Adrenal gland (tissue), 9 donors: ENCODE measurements at regions not wholly inside any gene's neighbourhood (a gene's known extent, or its start where the extent isn't known, plus 50 kb on each side); places are given as distances from the start of the nearest gene placed in this dataset.

Experiments used
- DNase-seq, 7 donors: peaks; one replicate each; pipeline ENCODE4 v3.0.0-alpha.2; 2019 to 2020
- H3K27ac ChIP-seq, 5 donors: fragments of 200-600 bp; sonication (generic) in 4 of 5; 1 replicate in 3 of 5; 2 replicates in 2 of 5; pipeline versions ENCODE4 v1.5.1 to v1.8.0; 2016 to 2020; ENCODE audit warnings: mild to moderate bottlenecking in 1 of 5
- H3K27me3 ChIP-seq: fragments of 200-600 bp; 2 replicates; pipeline ENCODE4 v1.8.0; 2021
- H3K36me3 ChIP-seq, 2 donors: fragments of 200-600 bp; replicated peaks in 1 of 2; 1 replicate in 1 of 2; 2 replicates in 1 of 2; pipeline versions ENCODE4 v1.5.1 to v1.8.0; 2018 to 2022
- H3K4me1 ChIP-seq, 2 donors: fragments of 200-600 bp; replicated peaks in 1 of 2; 1 replicate in 1 of 2; 2 replicates in 1 of 2; pipeline versions ENCODE4 v1.5.1 to v1.8.0; 2018 to 2021
- H3K4me3 ChIP-seq, 4 donors: fragments of 200-600 bp; sonication (generic) in 3 of 4; one replicate each; pipeline ENCODE4 v1.5.1; 2016 to 2018
- H3K9me3 ChIP-seq, 3 donors: fragments of 200-600 bp; sonication (generic) in 1 of 3; replicated peaks in 1 of 3; 1 replicate in 2 of 3; 2 replicates in 1 of 3; pipeline versions ENCODE4 v1.5.1 to v1.8.0; 2016 to 2021
- POLR2A ChIP-seq, 2 donors: fragments of 450-650 bp; IDR thresholded peaks; one replicate each; pipeline ENCODE4 v1.6.1; 2017; ENCODE audit warnings: antibody characterized with exemption in 2 of 2, mild to moderate bottlenecking in 2 of 2, moderate library complexity in 1 of 2
- WGBS, 4 donors: extraction: QIAGEN DNeasy Blood & Tissue Kit in 2 of 4; methylation state at CpG; one replicate each; pipeline versions ENCODE4 v1.1.5 to v1.1.7; 2013 to 2017; 5-methylcytosine and 5-hydroxymethylcytosine counted together
- intact Hi-C, 2 donors: fragments of 100-400 bp; cut with DNase I; formaldehyde crosslinking; loops; one replicate each; pipeline versions ENCODE4 v1.14.1 to v1.15.0; 2022 to 2023
- TF ChIP-seq, protein P1 (sequence below), 6 experiments: fragments of 450-650 bp in 4 of 6; fragments of 200-600 bp in 2 of 6; sonication (generic) in 1 of 6; IDR thresholded peaks; 1 replicate in 5 of 6; 2 replicates in 1 of 6; pipeline versions ENCODE4 v1.5.1 to v1.8.0; 2016 to 2021; ENCODE audit warnings: antibody characterized with exemption in 6 of 6, mild to moderate bottlenecking in 2 of 6, moderate library complexity in 1 of 6
- donor health status: healthy with polysubstance abuse.
- donor health status: Bipolar disorder and iron deficiency.
- donor health status: DM: yes; HTN: yes; CAD: no.
- donor health status: DM: no; HTN: no; CAD: no.
- donor health status: DM: no; HTN: no; CAD: no.

DNA sequence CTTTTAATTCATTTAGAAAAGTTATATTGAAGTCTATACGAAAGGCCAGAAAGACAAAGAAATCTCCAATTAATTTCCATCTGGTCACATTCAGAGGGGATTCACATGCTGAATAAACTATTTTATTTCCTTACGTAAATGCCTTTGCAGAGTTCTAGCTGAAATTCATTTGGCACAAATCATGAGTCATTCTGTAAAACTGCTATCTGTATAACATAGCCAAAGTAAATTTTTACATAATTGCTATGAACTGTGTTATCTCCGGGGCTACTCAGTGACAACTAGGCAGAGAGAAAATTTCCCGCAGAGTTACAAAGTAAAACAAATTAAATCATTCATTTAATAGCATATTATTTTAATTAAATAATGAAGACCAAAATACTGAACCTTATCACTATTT lies 463.2 kb upstream of the ADAMTS16 start:
- WGBS, 4 donors, result 49 to 66% (median 58%) methylated on average over 4 of the region's 4 CpGs
- no peak for TF ChIP-seq POLR2A (IDR thresholded peaks at IDR 0.05)
- TF ChIP-seq, protein P1, sequence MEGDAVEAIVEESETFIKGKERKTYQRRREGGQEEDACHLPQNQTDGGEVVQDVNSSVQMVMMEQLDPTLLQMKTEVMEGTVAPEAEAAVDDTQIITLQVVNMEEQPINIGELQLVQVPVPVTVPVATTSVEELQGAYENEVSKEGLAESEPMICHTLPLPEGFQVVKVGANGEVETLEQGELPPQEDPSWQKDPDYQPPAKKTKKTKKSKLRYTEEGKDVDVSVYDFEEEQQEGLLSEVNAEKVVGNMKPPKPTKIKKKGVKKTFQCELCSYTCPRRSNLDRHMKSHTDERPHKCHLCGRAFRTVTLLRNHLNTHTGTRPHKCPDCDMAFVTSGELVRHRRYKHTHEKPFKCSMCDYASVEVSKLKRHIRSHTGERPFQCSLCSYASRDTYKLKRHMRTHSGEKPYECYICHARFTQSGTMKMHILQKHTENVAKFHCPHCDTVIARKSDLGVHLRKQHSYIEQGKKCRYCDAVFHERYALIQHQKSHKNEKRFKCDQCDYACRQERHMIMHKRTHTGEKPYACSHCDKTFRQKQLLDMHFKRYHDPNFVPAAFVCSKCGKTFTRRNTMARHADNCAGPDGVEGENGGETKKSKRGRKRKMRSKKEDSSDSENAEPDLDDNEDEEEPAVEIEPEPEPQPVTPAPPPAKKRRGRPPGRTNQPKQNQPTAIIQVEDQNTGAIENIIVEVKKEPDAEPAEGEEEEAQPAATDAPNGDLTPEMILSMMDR (IDR thresholded peaks at IDR 0.05), result no peak
- no peaks in the 10 kb centered on the region for H3K9me3 ChIP-seq
- H3K4me3 ChIP-seq, result no peak overlapping the region
- no peaks in the 10 kb centered on the region for H3K36me3 ChIP-seq
- H3K27me3 ChIP-seq, result no peaks in the 10 kb centered on the region
- intact Hi-C loops, result no loop called here
- H3K27ac ChIP-seq, result no peak overlapping the region
- DNase-seq, result no peak
- H3K4me1 ChIP-seq, result no peaks in the 10 kb centered on the region

DNA sequence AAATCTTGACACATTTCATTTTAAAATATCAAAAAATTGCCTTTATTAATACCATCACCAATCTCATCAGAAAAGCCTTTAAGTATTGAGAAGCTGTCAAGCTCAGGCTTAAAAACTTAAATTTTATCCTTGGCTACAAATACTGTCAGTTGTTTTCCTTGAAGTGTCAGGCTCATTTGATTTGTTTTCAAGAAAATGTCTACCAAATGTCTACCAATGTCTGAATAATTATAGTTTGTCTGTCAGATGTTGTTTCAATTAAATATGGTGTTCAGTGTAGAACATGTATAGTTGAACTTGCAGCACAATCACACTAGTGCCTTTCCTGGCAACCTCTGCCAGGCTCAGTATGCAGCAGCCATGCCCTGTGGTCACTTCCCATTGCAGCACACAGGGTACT lies 455.2 kb upstream of the ADAMTS16 start:
- Histone ChIP-seq H3K27ac (no peak overlapping the region), H3K27me3 (no peaks in the 10 kb centered on the region), H3K36me3 (no peaks in the 10 kb centered on the region), H3K4me3 (no peak overlapping the region), H3K4me1 (no peaks in the 10 kb centered on the region), H3K9me3 (no peaks in the 10 kb centered on the region)
- intact Hi-C loops, result no loop called here
- no peak for DNase-seq
- TF ChIP-seq, protein P1 (IDR thresholded peaks at IDR 0.05), result no peak
- TF ChIP-seq POLR2A (IDR thresholded peaks at IDR 0.05), result no peak

DNA sequence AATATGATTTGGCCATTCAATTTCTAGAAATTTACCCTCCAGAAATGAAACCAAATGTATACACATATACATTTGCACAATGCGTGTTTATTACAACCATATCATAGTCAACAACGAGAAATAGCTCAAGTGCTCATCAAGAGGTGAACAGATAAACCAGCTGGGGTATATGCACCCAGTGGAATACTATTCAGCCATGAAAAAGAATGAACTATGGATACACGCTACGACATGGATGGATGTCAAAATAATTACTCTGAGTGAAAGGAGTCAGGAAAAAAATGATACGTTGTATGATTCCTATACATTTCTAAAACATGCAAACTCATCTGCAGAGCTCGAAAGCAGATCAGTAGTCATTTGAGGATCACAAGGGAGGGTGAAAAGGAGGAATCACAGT lies 441.5 kb upstream of the ADAMTS16 start:
- no peak overlapping the region for H3K4me3 ChIP-seq
- 73 to 84% (median 79%) methylated on average over 6 of the region's 6 CpGs for WGBS, 4 donors
- no peaks in the 10 kb centered on the region for H3K36me3 ChIP-seq
- intact Hi-C loops, result no loop called here
- TF ChIP-seq, protein P1 (IDR thresholded peaks at IDR 0.05), result no peak
- no peak for TF ChIP-seq POLR2A (IDR thresholded peaks at IDR 0.05)
- H3K4me1 ChIP-seq, result no peaks in the 10 kb centered on the region
- H3K27me3 ChIP-seq, result no peaks in the 10 kb centered on the region
- H3K9me3 ChIP-seq, result no peaks in the 10 kb centered on the region
- no peak for DNase-seq
- no peak overlapping the region for H3K27ac ChIP-seq

DNA sequence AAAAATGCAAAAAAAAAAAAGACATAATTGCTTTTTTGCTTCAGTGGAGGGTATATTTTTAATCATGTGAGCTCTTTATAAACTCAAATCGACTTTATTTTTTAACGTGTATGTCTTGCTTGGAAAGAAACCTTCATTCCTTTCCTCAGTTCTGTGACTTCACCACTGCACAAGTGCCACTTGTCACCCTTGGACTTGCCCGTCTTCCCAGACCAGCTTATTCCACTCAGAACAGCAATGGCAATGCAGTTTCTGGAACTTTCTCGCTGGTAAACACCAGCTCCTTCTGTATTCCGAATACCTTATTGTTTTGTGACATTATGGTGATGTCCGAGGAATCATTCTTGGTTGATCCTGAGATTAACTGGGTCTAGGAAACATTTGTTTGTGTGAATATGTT lies 440.5 kb upstream of the ADAMTS16 start:
- intact Hi-C loops, result no loop called here
- H3K4me1 ChIP-seq, result no peaks in the 10 kb centered on the region
- no peak for DNase-seq
- no peak overlapping the region for H3K27ac ChIP-seq
- H3K36me3 ChIP-seq, result no peaks in the 10 kb centered on the region
- H3K4me3 ChIP-seq, result no peak overlapping the region
- 57 to 79% (median 66%) methylated on average over 6 of the region's 6 CpGs for WGBS, 4 donors
- TF ChIP-seq POLR2A (IDR thresholded peaks at IDR 0.05), result no peak
- TF ChIP-seq, protein P1 (IDR thresholded peaks at IDR 0.05), result no peak
- H3K27me3 ChIP-seq, result no peaks in the 10 kb centered on the region
- no peaks in the 10 kb centered on the region for H3K9me3 ChIP-seq
